GM19395 (cell line): ENCODE measurements at regions not wholly inside any gene's neighbourhood (a gene's known extent, or its start where the extent isn't known, plus 50 kb on each side); places are given as distances from the start of the nearest gene placed in this dataset.
"Not testable (repeated sequence)": the region's sequence is repeated elsewhere in the genome, so short reads cannot be mapped to it uniquely, and the experiment has no call there.

Experiments used
- ATAC-seq: cut with Tn5 transposase; IDR thresholded peaks from one replicate; pipeline ENCODE4 v1.9.1; 2021; ENCODE audit warnings: mild to moderate bottlenecking, moderate library complexity; ENCODE audit not compliant: unreplicated experiment

GRCh38 chr3:194249323-194250097 is 101.6 kb downstream of the CPN2 start:
- no peak for ATAC-seq

GRCh38 chr3:194250098-194251002 is 100.8 kb downstream of the CPN2 start:
- no peak for ATAC-seq

- no peak for ATAC-seq
Measured at GRCh38 chr3:194251007-194251406, 100.1 kb downstream of the CPN2 start.

GRCh38 chr3:194251461-194251860 is 99.7 kb downstream of the CPN2 start:
- no peak for ATAC-seq

GRCh38 chr3:194251891-194252560 is 99.1 kb downstream of the CPN2 start:
- ATAC-seq, result no peak

- ATAC-seq, result no peak
Measured at GRCh38 chr3:194253270-194253669, 97.9 kb downstream of the CPN2 start.

- no peak for ATAC-seq
Measured at GRCh38 chr3:194254040-194254439, 97.1 kb downstream of the CPN2 start.

- peak; percentile 76 for ATAC-seq
Measured at GRCh38 chr3:194255252-194256039, 95.7 kb downstream of the CPN2 start.

- peak; percentile 12 for ATAC-seq
Measured at GRCh38 chr3:194256040-194256945, 94.8 kb downstream of the CPN2 start.

- ATAC-seq, result no peak
Measured at GRCh38 chr3:194257151-194257621, 93.9 kb downstream of the CPN2 start.

- ATAC-seq, result no peak
Measured at GRCh38 chr3:194257916-194258668, 93.0 kb downstream of the CPN2 start.

- no peak for ATAC-seq
Measured at GRCh38 chr3:194259982-194260766, 91.0 kb downstream of the CPN2 start.

GRCh38 chr3:194261581-194262063 is 89.5 kb downstream of the CPN2 start:
- ATAC-seq, result no peak

GRCh38 chr3:194262176-194262924 is 88.8 kb downstream of the CPN2 start:
- ATAC-seq, result no peak

GRCh38 chr3:194262925-194263305 is 88.2 kb downstream of the CPN2 start:
- no peak for ATAC-seq

- not testable (repeated sequence) for ATAC-seq
Measured at GRCh38 chr3:194264631-194265504, 86.3 kb downstream of the CPN2 start.
